ENCODE measurements at regions not wholly inside any gene's neighbourhood (a gene's known extent, or its start where the extent isn't known, plus 50 kb on each side); places are given as distances from the start of the nearest gene placed in this dataset.

- TF ChIP-seq CTCF (conservative IDR thresholded peaks at IDR 0.05; ENCODE audit: low read depth, low read length) (no peak), EZH2 (IDR thresholded peaks at IDR 0.05; ENCODE audit: borderline replicate concordance, low read depth, low read length, poor library complexity, severe bottlenecking) (no peak)
These were observed 80.2 kb upstream of the TPM1 start for GRCh38 chr15:62962101-62962995.

Measured in A673 (cell line).